ENCODE measurements at regions not wholly inside any gene's neighbourhood (a gene's known extent, or its start where the extent isn't known, plus 50 kb on each side); places are given as distances from the start of the nearest gene placed in this dataset.

DNA sequence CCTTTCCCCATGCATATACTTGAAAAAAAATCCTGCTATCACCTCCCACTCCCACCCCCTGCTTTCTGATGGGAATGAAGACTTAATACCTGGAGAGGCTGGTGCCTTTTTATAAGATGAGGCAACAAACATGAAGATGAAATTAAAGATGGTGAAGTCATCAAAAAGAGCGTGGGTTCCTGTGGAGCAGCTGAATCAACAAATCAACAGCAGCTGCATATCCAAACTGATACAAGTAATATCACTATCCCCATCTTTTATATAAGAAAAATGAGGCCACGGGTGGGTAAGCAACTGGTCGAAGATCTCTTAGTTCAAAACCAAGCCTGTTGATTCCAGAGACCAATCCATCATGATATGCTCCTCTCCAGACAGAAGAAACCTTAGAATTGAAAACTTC is 268.5 kb downstream of the ENC1 start:
- TF ChIP-seq, protein P1, sequence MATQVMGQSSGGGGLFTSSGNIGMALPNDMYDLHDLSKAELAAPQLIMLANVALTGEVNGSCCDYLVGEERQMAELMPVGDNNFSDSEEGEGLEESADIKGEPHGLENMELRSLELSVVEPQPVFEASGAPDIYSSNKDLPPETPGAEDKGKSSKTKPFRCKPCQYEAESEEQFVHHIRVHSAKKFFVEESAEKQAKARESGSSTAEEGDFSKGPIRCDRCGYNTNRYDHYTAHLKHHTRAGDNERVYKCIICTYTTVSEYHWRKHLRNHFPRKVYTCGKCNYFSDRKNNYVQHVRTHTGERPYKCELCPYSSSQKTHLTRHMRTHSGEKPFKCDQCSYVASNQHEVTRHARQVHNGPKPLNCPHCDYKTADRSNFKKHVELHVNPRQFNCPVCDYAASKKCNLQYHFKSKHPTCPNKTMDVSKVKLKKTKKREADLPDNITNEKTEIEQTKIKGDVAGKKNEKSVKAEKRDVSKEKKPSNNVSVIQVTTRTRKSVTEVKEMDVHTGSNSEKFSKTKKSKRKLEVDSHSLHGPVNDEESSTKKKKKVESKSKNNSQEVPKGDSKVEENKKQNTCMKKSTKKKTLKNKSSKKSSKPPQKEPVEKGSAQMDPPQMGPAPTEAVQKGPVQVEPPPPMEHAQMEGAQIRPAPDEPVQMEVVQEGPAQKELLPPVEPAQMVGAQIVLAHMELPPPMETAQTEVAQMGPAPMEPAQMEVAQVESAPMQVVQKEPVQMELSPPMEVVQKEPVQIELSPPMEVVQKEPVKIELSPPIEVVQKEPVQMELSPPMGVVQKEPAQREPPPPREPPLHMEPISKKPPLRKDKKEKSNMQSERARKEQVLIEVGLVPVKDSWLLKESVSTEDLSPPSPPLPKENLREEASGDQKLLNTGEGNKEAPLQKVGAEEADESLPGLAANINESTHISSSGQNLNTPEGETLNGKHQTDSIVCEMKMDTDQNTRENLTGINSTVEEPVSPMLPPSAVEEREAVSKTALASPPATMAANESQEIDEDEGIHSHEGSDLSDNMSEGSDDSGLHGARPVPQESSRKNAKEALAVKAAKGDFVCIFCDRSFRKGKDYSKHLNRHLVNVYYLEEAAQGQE (IDR thresholded peaks at IDR 0.05; ENCODE audit: low read depth, low read length): no peak
- no peak for TF ChIP-seq PRDM15 (CRISPR knock-in tag; IDR thresholded peaks at IDR 0.05)
- no peak for TF ChIP-seq CTCF (IDR thresholded peaks at IDR 0.05 in 2 of 3, conservative IDR thresholded peaks at IDR 0.05 in 1 of 3; ENCODE audit: control insufficient read depth in 2 of 3, extremely low read depth in 1 of 3, insufficient read depth in 1 of 3, low read depth in 3 of 3, low read length in 3 of 3)
- no peak for TF ChIP-seq JUNB (IDR thresholded peaks at IDR 0.05)
- no peak for TF ChIP-seq RAD51 (IDR thresholded peaks at IDR 0.05)
- no peak for TF ChIP-seq JUND (IDR thresholded peaks at IDR 0.05; ENCODE audit: low read depth, low read length)
- TF ChIP-seq NFYB (IDR thresholded peaks at IDR 0.05; ENCODE audit: insufficient read depth, low read depth, low read length): no peak
- no peak for TF ChIP-seq ATF7 (IDR thresholded peaks at IDR 0.05; ENCODE audit: low read depth)
- TF ChIP-seq, protein P2, sequence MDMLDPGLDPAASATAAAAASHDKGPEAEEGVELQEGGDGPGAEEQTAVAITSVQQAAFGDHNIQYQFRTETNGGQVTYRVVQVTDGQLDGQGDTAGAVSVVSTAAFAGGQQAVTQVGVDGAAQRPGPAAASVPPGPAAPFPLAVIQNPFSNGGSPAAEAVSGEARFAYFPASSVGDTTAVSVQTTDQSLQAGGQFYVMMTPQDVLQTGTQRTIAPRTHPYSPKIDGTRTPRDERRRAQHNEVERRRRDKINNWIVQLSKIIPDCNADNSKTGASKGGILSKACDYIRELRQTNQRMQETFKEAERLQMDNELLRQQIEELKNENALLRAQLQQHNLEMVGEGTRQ (IDR thresholded peaks at IDR 0.05; ENCODE audit: borderline replicate concordance, low read depth, low read length): no peak
- no peak for TF ChIP-seq TARDBP (IDR thresholded peaks at IDR 0.05; ENCODE audit: borderline replicate concordance)
- TF ChIP-seq, protein P3, sequence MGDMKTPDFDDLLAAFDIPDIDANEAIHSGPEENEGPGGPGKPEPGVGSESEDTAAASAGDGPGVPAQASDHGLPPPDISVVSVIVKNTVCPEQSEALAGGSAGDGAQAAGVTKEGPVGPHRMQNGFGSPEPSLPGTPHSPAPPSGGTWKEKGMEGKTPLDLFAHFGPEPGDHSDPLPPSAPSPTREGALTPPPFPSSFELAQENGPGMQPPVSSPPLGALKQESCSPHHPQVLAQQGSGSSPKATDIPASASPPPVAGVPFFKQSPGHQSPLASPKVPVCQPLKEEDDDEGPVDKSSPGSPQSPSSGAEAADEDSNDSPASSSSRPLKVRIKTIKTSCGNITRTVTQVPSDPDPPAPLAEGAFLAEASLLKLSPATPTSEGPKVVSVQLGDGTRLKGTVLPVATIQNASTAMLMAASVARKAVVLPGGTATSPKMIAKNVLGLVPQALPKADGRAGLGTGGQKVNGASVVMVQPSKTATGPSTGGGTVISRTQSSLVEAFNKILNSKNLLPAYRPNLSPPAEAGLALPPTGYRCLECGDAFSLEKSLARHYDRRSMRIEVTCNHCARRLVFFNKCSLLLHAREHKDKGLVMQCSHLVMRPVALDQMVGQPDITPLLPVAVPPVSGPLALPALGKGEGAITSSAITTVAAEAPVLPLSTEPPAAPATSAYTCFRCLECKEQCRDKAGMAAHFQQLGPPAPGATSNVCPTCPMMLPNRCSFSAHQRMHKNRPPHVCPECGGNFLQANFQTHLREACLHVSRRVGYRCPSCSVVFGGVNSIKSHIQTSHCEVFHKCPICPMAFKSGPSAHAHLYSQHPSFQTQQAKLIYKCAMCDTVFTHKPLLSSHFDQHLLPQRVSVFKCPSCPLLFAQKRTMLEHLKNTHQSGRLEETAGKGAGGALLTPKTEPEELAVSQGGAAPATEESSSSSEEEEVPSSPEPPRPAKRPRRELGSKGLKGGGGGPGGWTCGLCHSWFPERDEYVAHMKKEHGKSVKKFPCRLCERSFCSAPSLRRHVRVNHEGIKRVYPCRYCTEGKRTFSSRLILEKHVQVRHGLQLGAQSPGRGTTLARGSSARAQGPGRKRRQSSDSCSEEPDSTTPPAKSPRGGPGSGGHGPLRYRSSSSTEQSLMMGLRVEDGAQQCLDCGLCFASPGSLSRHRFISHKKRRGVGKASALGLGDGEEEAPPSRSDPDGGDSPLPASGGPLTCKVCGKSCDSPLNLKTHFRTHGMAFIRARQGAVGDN (IDR thresholded peaks at IDR 0.05): no peak
- TF ChIP-seq LARP7 (IDR thresholded peaks at IDR 0.05): no peak
- no peak for TF ChIP-seq CEBPZ (IDR thresholded peaks at IDR 0.05; ENCODE audit: low read depth, low read length)
- no peak for TF ChIP-seq TCF12 (IDR thresholded peaks at IDR 0.05; ENCODE audit: low read depth, low read length)
